Stomach (tissue), 4 donors: ENCODE measurements at regions not wholly inside any gene's neighbourhood (a gene's known extent, or its start where the extent isn't known, plus 50 kb on each side); places are given as distances from the start of the nearest gene placed in this dataset.

Source experiments
- EP300 ChIP-seq: sonication (generic); formaldehyde crosslinking; IDR thresholded peaks from one replicate; pipeline ENCODE4 v1.6.1; 2017; ENCODE audit warnings: antibody characterized with exemption
- TF ChIP-seq, protein P1 (sequence below), 7 experiments: fragments of 450-650 bp in 4 of 7; fragments of 200-600 bp in 3 of 7; sonication (generic) in 3 of 7; IDR thresholded peaks; one replicate each; pipeline ENCODE4 v1.5.1; 2016 to 2019; ENCODE audit warnings: antibody characterized with exemption in 7 of 7, control low read depth in 2 of 7, mild to moderate bottlenecking in 1 of 7

DNA sequence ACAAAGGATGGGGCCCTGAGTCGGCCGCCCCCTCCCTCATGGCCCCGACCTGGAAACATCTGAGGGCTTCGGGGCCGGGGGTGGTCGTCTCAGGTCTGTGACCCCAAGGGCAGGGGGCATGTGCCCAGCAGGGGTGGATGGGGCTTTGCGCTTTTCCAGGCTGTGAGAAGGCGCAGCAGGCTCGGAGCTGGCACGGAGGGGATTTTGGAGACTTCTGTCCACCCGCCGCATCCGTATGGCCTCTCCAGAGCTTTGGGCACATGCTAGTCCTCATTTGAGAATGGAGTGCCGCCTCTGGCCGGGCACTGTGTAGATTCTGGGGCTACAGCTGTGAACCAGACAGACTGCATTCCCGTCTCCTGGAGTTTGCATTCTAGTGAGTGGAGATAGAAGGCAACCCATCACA, 66.1 kb upstream of the WNT4 start:
- TF ChIP-seq, protein P1, sequence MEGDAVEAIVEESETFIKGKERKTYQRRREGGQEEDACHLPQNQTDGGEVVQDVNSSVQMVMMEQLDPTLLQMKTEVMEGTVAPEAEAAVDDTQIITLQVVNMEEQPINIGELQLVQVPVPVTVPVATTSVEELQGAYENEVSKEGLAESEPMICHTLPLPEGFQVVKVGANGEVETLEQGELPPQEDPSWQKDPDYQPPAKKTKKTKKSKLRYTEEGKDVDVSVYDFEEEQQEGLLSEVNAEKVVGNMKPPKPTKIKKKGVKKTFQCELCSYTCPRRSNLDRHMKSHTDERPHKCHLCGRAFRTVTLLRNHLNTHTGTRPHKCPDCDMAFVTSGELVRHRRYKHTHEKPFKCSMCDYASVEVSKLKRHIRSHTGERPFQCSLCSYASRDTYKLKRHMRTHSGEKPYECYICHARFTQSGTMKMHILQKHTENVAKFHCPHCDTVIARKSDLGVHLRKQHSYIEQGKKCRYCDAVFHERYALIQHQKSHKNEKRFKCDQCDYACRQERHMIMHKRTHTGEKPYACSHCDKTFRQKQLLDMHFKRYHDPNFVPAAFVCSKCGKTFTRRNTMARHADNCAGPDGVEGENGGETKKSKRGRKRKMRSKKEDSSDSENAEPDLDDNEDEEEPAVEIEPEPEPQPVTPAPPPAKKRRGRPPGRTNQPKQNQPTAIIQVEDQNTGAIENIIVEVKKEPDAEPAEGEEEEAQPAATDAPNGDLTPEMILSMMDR (IDR thresholded peaks at IDR 0.05): no peak
- no peak for TF ChIP-seq EP300
